ENCODE measurements at regions not wholly inside any gene's neighbourhood (a gene's known extent, or its start where the extent isn't known, plus 50 kb on each side); places are given as distances from the start of the nearest gene placed in this dataset.

DNA sequence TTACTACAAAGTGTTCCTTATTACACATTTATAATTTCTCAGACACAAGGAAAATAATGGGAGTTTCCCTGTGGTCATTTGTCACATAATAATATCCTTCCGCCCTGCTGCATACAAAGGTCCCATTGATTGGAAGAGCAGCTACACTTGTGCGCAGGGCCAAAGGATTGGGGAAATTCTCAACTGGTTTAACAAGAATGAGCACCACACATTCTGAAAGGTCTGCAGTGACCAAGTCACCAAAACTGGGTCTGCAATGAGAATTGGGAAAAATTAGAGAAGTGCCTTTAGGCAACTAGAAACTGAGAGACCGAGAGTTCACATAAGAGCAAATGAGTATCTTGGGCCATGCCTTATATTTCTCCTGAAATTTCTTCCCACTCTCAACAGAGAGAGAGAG, 98.2 kb upstream of the NR2F2 start:
- no peak overlapping the region for H3K4me3 ChIP-seq
- no peaks in the 10 kb centered on the region for H3K36me3 ChIP-seq
- H3K4me1 ChIP-seq (replicated peaks) = no peaks in the 10 kb centered on the region
- DNase-seq (ENCODE audit: low spot score) = no peak
- intact Hi-C loops (cut with DNase I) = no loop called here
- H3K9me3 ChIP-seq = no peaks in the 10 kb centered on the region
- no peak for TF ChIP-seq POLR2A (IDR thresholded peaks at IDR 0.05)
- TF ChIP-seq POLR2AphosphoS5 (IDR thresholded peaks at IDR 0.05) = no peak
- TF ChIP-seq, protein P1, sequence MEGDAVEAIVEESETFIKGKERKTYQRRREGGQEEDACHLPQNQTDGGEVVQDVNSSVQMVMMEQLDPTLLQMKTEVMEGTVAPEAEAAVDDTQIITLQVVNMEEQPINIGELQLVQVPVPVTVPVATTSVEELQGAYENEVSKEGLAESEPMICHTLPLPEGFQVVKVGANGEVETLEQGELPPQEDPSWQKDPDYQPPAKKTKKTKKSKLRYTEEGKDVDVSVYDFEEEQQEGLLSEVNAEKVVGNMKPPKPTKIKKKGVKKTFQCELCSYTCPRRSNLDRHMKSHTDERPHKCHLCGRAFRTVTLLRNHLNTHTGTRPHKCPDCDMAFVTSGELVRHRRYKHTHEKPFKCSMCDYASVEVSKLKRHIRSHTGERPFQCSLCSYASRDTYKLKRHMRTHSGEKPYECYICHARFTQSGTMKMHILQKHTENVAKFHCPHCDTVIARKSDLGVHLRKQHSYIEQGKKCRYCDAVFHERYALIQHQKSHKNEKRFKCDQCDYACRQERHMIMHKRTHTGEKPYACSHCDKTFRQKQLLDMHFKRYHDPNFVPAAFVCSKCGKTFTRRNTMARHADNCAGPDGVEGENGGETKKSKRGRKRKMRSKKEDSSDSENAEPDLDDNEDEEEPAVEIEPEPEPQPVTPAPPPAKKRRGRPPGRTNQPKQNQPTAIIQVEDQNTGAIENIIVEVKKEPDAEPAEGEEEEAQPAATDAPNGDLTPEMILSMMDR (IDR thresholded peaks at IDR 0.05) = no peak
- no peak overlapping the region for H3K27ac ChIP-seq
- WGBS = 91% methylated on average over 3 of the region's 3 CpGs
- no peaks in the 10 kb centered on the region for H3K27me3 ChIP-seq (replicated peaks; ENCODE audit: insufficient read depth)

DNA sequence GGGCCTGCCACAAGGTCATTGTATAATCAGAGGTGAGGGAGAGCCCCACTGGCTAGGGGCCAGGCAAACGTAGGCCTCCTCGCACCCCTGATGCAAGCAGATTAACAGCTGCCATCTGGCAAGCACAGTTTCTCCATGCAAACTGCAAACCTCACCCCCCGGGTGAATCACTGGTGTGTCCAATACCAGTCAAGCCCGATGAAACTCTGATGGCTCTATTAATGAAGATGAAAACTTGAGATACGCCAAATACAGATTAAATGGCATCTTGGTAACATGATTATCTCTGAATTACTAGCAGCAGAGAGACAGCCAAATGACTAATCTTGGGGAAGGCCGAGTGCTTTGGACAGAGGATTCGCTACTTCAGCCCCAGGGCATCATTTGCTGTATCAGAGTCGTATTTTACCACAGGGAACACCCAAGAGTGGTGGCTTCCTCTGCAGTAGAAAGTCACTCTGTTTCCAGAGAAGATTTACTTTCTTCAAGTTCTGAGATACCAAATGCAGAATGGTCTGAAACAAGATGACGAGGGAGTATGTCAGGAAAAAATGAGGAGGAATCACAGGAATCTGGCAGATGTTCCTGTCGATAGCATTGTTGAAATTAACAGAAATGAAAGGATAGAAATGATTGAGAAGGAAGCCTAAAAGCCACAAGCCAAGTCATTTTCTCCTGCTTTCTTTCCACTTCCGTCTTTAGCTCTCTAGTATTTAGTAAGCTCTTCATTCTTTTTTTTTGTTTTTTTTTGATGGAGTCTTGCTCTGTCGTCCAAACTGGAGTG, 96.2 kb upstream of the NR2F2 start:
- Histone ChIP-seq H3K4me1 (replicated peaks) (no peaks in the 10 kb centered on the region), H3K4me3 (no peak overlapping the region), H3K36me3 (no peaks in the 10 kb centered on the region), H3K27me3 (replicated peaks; ENCODE audit: insufficient read depth) (no peaks in the 10 kb centered on the region), H3K9me3 (no peaks in the 10 kb centered on the region), H3K27ac (no peak overlapping the region)
- intact Hi-C loops (cut with DNase I) = no loop called here
- no peak for DNase-seq (ENCODE audit: low spot score)
- no peak for TF ChIP-seq POLR2A (IDR thresholded peaks at IDR 0.05)
- TF ChIP-seq, protein P1 (IDR thresholded peaks at IDR 0.05) = no peak
- no peak for TF ChIP-seq POLR2AphosphoS5 (IDR thresholded peaks at IDR 0.05)
- WGBS = 67% methylated on average over 12 of the region's 12 CpGs

DNA sequence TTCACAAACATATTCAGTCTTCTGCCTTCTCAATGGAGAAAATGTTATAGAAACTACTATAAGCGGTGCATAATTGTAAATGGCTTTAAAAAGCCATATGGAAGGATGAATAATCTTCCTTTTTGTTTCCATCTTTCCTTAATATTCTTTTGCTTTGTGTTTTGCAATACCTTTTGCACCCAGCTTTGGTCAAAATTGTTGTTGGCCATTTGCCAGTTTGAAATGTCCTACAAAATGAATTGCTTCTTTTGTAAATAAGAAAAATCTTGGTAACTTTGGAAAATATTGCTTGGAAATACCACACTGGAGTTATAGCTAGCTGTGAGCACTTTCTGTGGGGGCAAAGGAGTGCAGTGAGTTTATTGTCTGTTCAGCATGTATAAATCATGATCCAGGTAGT, 93.5 kb upstream of the NR2F2 start:
- WGBS = 91% methylated on average over 1 of the region's 1 CpG
- intact Hi-C loops (cut with DNase I) = no loop called here
- no peaks in the 10 kb centered on the region for H3K27me3 ChIP-seq (replicated peaks; ENCODE audit: insufficient read depth)
- no peaks in the 10 kb centered on the region for H3K36me3 ChIP-seq
- no peaks in the 10 kb centered on the region for H3K9me3 ChIP-seq
- H3K4me1 ChIP-seq (replicated peaks) = no peaks in the 10 kb centered on the region
- TF ChIP-seq POLR2AphosphoS5 (IDR thresholded peaks at IDR 0.05) (no peak), POLR2A (IDR thresholded peaks at IDR 0.05) (no peak)
- TF ChIP-seq, protein P1 (IDR thresholded peaks at IDR 0.05) = no peak
- no peak overlapping the region for H3K27ac ChIP-seq
- H3K4me3 ChIP-seq = no peak overlapping the region
- DNase-seq (ENCODE audit: low spot score) = no peak

DNA sequence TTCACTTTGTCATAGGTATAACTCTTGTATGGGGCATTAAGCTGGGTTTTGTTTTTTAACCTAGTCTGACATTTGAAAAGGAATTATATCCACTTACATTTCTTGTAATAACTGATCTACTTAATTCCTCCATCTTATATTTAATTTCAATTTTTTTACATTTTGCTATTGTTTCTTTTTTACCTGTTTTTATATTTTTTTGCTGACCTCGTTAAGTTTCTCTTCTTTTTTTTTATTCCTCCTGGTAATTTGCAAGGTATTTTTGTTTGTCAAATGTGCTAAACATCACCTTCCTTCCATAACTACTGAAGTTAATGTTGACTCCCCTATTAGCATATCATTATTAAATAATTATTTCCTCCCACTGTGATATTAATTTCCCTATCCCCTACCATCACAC, 87.7 kb upstream of the NR2F2 start:
- intact Hi-C loops (cut with DNase I) = no loop called here
- no peak for TF ChIP-seq POLR2AphosphoS5 (IDR thresholded peaks at IDR 0.05)
- TF ChIP-seq POLR2A (IDR thresholded peaks at IDR 0.05) = no peak
- TF ChIP-seq, protein P1 (IDR thresholded peaks at IDR 0.05) = no peak
- 93% methylated on average over 1 of the region's 1 CpG for WGBS
- no peaks in the 10 kb centered on the region for H3K4me1 ChIP-seq (replicated peaks)
- no peaks in the 10 kb centered on the region for H3K27me3 ChIP-seq (replicated peaks; ENCODE audit: insufficient read depth)
- H3K36me3 ChIP-seq = no peaks in the 10 kb centered on the region
- H3K9me3 ChIP-seq = no peaks in the 10 kb centered on the region
- no peak overlapping the region for H3K27ac ChIP-seq
- H3K4me3 ChIP-seq = no peak overlapping the region
- DNase-seq (ENCODE audit: low spot score) = no peak

DNA sequence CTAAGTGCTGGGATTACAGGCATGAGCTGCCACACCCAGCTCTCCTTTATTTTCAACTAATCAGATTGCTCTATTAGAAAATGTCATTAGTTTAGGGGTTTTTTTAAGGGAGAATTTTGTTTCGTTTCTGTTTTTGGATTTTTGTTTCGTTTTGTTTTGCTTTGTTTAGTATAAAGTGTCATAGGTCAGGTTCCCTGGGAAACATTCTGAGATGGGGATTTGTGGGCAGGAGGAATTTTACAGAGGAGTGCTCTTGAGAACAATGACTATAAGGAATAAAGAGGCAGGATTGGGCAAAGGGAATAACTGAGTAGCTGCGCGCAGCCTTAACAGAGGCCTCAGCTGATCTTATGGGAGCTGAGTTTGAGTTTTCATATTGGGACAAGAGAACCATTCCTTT, 86.8 kb upstream of the NR2F2 start:
- Histone ChIP-seq H3K4me1 (replicated peaks) (no peaks in the 10 kb centered on the region), H3K27ac (no peak overlapping the region), H3K27me3 (replicated peaks; ENCODE audit: insufficient read depth) (no peaks in the 10 kb centered on the region), H3K36me3 (no peaks in the 10 kb centered on the region), H3K9me3 (no peaks in the 10 kb centered on the region), H3K4me3 (no peak overlapping the region)
- DNase-seq (ENCODE audit: low spot score) = no peak
- TF ChIP-seq POLR2A (IDR thresholded peaks at IDR 0.05) (no peak), POLR2AphosphoS5 (IDR thresholded peaks at IDR 0.05) (no peak)
- TF ChIP-seq, protein P1 (IDR thresholded peaks at IDR 0.05) = no peak
- WGBS = 84% methylated on average over 4 of the region's 4 CpGs
- intact Hi-C loops (cut with DNase I) = no loop called here
